ENCODE measurements at regions not wholly inside any gene's neighbourhood (a gene's known extent, or its start where the extent isn't known, plus 50 kb on each side); places are given as distances from the start of the nearest gene placed in this dataset.

- Mint-ChIP-seq H3K27me3 (ENCODE audit: low read depth) (peaks cover 11% of the 10 kb centered on the region), H3K4me1 (peaks cover 3% of the 10 kb centered on the region), H3K9me3 (peaks cover 8% of the 10 kb centered on the region), H3K36me3 (no peaks in the 10 kb centered on the region), H3K4me3 (no peak overlapping the region), H3K27ac (no peak overlapping the region)
- no peak for DNase-seq (ENCODE audit: low spot score in 2 of 2, unreplicated experiment in 2 of 2)
- TF ChIP-seq CTCF (IDR thresholded peaks at IDR 0.05; ENCODE audit: unreplicated experiment), result no peak
These were observed 133.7 kb upstream of the SLC24A3 start for GRCh38 chr20:19078448-19079373.

- Mint-ChIP-seq H3K9me3 (peaks cover 8% of the 10 kb centered on the region), H3K36me3 (no peaks in the 10 kb centered on the region), H3K4me1 (peaks cover 3% of the 10 kb centered on the region), H3K27ac (no peak overlapping the region), H3K4me3 (no peak overlapping the region), H3K27me3 (ENCODE audit: low read depth) (peaks cover 4% of the 10 kb centered on the region)
- DNase-seq (ENCODE audit: low spot score in 2 of 2, unreplicated experiment in 2 of 2), result no peak
- no peak for TF ChIP-seq CTCF (IDR thresholded peaks at IDR 0.05; ENCODE audit: unreplicated experiment)
These were observed 132.7 kb upstream of the SLC24A3 start for GRCh38 chr20:19079536-19080299.

- DNase-seq (ENCODE audit: low spot score in 2 of 2, unreplicated experiment in 2 of 2), result no peak
These were observed 130.5 kb upstream of the SLC24A3 start for GRCh38 chr20:19081937-19082336.

GRCh38 chr20:19083136-19083621 lies 129.3 kb upstream of the SLC24A3 start:
- no peak overlapping the region for H3K27ac Mint-ChIP-seq
- peaks cover 12% of the 10 kb centered on the region for H3K9me3 Mint-ChIP-seq
- H3K36me3 Mint-ChIP-seq, result no peaks in the 10 kb centered on the region
- H3K27me3 Mint-ChIP-seq (ENCODE audit: low read depth), result no peaks in the 10 kb centered on the region
- H3K4me3 Mint-ChIP-seq, result no peak overlapping the region
- no peaks in the 10 kb centered on the region for H3K4me1 Mint-ChIP-seq
- DNase-seq (ENCODE audit: low spot score in 2 of 2, unreplicated experiment in 2 of 2), result no peak
- TF ChIP-seq CTCF (IDR thresholded peaks at IDR 0.05; ENCODE audit: unreplicated experiment), result no peak

More at GRCh38 chr20:19081937-19082336, 130.5 kb upstream of the SLC24A3 start:
- Mint-ChIP-seq H3K9me3 (peaks cover 12% of the 10 kb centered on the region), H3K36me3 (no peaks in the 10 kb centered on the region), H3K27ac (no peak overlapping the region), H3K27me3 (ENCODE audit: low read depth) (peaks cover 1% of the 10 kb centered on the region), H3K4me1 (no peaks in the 10 kb centered on the region), H3K4me3 (no peak overlapping the region)
- no peak for TF ChIP-seq CTCF (IDR thresholded peaks at IDR 0.05; ENCODE audit: unreplicated experiment)

- no peak overlapping the region for H3K4me3 Mint-ChIP-seq
- H3K4me1 Mint-ChIP-seq, result no peaks in the 10 kb centered on the region
- peaks cover 4% of the 10 kb centered on the region for H3K9me3 Mint-ChIP-seq
- peaks cover 2% of the 10 kb centered on the region for H3K27me3 Mint-ChIP-seq (ENCODE audit: low read depth)
- no peak overlapping the region for H3K27ac Mint-ChIP-seq
- no peak for DNase-seq (ENCODE audit: low spot score in 2 of 2, unreplicated experiment in 2 of 2)
- TF ChIP-seq CTCF (IDR thresholded peaks at IDR 0.05; ENCODE audit: unreplicated experiment), result no peak
- H3K36me3 Mint-ChIP-seq, result no peaks in the 10 kb centered on the region
These were observed 122.1 kb upstream of the SLC24A3 start for GRCh38 chr20:19090332-19090731.

Measured in mesothelial cell of epicardium (in vitro differentiated cells).